AG09319 (cell line): ENCODE measurements at regions not wholly inside any gene's neighbourhood (a gene's known extent, or its start where the extent isn't known, plus 50 kb on each side); places are given as distances from the start of the nearest gene placed in this dataset.
A peak's percentile ranks its signal among the peaks of the same experiment; 100 is the strongest.
"Not testable (repeated sequence)": the region's sequence is repeated elsewhere in the genome, so short reads cannot be mapped to it uniquely, and the experiment has no call there.

Source experiments
- DNase-seq: peaks from one replicate; pipeline ENCODE4 v3.0.0-alpha.2; 2010; ENCODE audit warnings: low read depth; ENCODE audit errors: extremely low read depth
- TF ChIP-seq, protein P1 (sequence below): IDR thresholded peaks from 2 replicates; pipeline ENCODE4 v1.5.1; 2011; ENCODE audit warnings: low read depth, mild to moderate bottlenecking, inconsistent platforms, low read length, moderate library complexity

DNA sequence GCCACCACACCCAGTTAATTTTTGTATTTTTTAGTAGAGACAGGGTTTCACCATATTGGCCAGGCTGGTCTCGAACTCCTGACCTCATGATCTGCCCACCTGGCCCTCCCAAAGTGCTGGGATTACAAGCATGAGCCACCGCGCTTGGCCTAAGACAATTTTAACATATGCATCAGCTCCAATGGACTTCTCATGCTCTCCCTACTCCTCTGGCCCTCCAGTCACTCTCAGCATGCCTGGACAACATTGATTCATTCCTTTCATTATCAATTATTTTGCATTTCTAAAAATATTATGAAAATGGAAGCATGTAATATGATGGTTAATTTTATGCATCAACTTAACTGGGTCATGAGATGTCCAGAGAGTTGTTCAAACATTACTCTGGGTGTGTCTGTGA, 469.1 kb upstream of the TMEM132C start:
- TF ChIP-seq, protein P1, sequence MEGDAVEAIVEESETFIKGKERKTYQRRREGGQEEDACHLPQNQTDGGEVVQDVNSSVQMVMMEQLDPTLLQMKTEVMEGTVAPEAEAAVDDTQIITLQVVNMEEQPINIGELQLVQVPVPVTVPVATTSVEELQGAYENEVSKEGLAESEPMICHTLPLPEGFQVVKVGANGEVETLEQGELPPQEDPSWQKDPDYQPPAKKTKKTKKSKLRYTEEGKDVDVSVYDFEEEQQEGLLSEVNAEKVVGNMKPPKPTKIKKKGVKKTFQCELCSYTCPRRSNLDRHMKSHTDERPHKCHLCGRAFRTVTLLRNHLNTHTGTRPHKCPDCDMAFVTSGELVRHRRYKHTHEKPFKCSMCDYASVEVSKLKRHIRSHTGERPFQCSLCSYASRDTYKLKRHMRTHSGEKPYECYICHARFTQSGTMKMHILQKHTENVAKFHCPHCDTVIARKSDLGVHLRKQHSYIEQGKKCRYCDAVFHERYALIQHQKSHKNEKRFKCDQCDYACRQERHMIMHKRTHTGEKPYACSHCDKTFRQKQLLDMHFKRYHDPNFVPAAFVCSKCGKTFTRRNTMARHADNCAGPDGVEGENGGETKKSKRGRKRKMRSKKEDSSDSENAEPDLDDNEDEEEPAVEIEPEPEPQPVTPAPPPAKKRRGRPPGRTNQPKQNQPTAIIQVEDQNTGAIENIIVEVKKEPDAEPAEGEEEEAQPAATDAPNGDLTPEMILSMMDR: no peak
- DNase-seq: no peak

DNA sequence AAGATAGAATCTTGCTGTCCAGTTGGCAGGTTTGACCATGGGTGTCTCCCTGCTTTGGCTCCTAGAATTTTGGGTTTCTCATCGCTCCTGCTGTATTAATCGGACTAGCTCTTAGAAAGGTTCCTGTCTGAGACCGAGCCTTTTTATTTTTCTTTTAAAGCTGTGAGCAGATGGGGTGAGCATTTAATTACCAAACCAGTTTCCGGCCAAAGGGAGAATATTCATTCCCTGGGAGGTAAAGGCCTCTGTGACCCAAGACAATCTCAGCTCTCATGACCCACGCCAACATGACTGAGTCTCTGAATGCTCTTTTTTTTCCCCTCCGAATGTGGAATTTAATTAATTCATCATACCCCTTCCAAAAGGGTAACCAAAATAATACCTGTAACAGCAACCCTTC, 464.7 kb upstream of the TMEM132C start:
- TF ChIP-seq, protein P1: no peak
- no peak for DNase-seq

DNA sequence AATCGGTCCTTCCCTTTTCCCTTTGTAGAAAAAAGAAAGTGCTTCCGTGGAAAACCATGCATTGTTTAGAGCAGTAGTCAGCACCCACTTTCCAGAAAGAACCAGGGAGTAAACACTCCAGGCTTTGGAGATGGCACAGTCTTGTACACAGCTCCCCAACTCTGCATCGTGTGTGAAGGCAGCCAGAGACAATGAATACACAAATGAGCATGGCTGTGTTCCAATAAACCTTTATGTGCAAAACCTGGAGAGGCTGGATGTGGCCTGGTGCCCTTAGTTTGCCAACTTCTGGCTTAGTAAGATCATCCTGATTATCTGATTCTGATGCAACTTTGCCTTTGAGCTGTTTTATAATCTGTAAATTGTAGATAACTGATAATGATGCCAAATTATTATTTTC, 463.4 kb upstream of the TMEM132C start:
- TF ChIP-seq, protein P1: no peak
- no peak for DNase-seq

DNA sequence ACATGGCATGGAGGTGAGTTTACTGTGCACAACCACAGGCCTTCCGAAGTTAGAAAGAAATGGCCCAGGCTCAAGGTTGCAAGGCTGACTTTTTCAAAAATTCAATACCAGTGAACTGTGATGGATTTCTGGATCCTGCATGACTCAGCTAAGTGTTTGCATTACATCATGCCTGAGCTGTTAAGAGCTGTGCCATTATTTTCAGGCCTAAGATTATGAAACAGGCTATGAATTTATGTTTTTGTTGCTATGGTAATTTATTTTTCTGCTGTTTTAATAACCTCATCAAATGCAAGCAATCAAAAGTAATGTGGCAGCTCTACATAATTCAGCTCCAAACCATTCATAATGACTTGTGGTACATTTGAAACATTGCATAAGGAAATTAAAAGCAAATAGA, 457.7 kb upstream of the TMEM132C start:
- TF ChIP-seq, protein P1: no peak
- DNase-seq: peak; percentile 16

DNA sequence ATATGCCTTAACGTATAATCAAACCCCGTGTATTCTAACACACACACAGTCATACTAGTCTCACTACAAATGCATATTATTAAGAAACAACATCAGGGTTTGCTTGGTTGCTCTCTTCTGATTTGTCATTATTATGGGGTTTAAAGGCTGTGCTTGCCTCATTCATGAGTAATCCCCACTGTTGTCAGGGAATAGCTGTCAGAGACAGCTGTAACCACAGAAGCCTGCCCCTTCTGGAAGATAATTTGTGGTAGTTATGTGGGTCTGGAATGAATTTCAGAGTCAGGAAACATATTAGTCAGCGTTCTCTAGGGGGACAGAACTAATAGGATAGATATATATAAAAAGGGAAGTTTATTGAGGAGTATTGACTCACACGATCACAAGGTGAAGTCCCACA, 456.9 kb upstream of the TMEM132C start:
- TF ChIP-seq, protein P1: no peak
- DNase-seq: peak; percentile 53

DNA sequence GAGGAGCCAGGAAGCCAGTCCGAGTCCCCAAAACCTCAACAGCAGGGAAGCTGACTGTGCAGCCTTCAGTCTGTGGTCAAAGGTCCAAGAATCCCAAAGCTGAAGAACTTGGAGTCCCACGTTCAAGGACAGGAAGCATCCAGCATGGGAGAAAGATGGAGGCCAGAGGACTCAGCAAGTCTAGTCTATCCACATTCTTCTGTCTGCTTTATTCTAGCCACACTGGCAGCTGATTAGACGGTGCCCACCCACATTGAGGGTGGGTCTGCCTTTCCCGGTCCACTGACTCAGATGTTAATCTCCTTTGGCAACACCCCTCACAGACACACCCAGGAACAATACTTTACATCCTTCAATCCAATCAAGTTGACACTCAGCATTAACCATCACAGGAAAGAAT, 456.5 kb upstream of the TMEM132C start:
- DNase-seq: not testable (repeated sequence)

DNA sequence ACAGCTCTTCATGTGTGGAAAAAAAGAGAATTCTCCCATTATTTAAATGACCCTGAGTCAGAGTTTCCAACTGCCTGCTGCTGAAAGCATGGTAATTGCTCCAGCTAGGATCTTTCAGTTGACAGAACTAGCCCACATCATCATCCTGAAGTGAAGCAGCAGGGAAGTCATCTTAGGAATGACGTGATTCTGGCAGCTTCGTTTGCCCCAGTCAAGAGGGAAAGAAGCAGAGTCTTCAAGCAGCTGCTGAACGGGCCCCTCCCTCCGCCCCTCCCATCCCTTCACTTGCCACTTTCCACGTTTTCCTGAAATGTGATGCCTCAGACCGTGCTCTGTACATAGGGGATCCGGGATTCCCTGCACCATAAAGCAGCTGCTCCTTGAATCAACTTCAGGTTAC, 455.0 kb upstream of the TMEM132C start:
- TF ChIP-seq, protein P1: no peak
- DNase-seq: no peak

DNA sequence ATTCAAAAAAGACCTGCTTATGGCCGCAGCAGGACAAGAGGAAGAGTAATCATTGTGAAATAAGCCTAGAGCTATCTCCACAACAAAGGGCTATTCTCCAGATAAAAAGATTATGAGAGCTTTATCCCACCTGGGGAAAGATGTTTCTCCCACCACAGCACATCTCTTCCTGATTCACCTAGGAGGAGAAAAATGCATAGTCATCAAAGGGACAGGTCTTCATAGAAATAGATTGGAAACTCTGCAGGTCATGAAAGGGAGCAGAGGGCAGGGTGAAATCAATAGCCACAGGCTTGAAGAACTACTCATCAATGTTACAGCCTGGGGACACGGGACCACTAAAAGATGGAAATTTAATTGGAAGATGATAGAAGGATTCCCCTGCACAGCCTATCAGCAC, 453.8 kb upstream of the TMEM132C start:
- TF ChIP-seq, protein P1: no peak
- no peak for DNase-seq
